ENCODE measurements at regions not wholly inside any gene's neighbourhood (a gene's known extent, or its start where the extent isn't known, plus 50 kb on each side); places are given as distances from the start of the nearest gene placed in this dataset.
A peak's percentile ranks its signal among the peaks of the same experiment; 100 is the strongest.

DNA sequence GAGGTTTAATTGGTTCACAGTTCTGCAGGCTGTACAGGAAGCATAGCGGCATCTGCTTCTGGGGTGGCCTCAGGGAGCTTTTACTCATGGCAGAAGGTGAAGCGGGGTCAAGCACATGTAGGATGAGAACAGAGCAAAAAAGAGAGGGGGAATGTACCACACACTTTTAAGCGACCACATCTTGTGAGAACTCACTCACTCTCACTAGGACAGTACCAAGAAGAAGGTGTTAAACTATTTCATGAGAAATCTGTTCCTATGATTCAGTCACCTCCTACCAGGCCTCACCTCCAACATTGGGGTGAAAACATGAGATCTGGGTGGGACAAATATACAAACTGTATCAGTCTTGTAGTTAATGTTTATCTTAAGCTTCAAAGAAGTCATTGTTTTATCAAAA, 174.7 kb downstream of the GNAI1 start:
- peaks cover 10% of the 10 kb centered on the region; the same call in 1 of the 2 replicates for H3K4me1 ChIP-seq (replicated peaks; ENCODE audit: insufficient read depth)
- no peaks in the 10 kb centered on the region for H3K9me3 ChIP-seq (ENCODE audit: insufficient read depth, low read depth)
- H3F3A ChIP-seq (ENCODE audit: insufficient read depth, low read depth) = no peaks in the 10 kb centered on the region
- CTCF ChIA-PET = no interaction called here
- H2AFZ ChIP-seq = no peak overlapping the region
- H3K4me3 ChIP-seq = no peak overlapping the region
- H3K79me2 ChIP-seq (ENCODE audit: low read depth) = no peaks in the 10 kb centered on the region
- no peak overlapping the region for H3K27ac ChIP-seq
- H4K20me1 ChIP-seq (ENCODE audit: insufficient read depth) = no peaks in the 10 kb centered on the region
- no peaks in the 10 kb centered on the region for H3K36me3 ChIP-seq (ENCODE audit: low read depth)
- H3K4me2 ChIP-seq = no peak overlapping the region
- intact Hi-C loops (cut with micrococcal nuclease; ENCODE audit: unreplicated experiment) = no loop called here
- POLR2A ChIA-PET (ENCODE audit: unreplicated experiment) = no interaction called here
- H3K27me3 ChIP-seq (ENCODE audit: insufficient read depth, low read depth) = no peaks in the 10 kb centered on the region
- H3K9me2 ChIP-seq (ENCODE audit: insufficient read depth) = no peaks in the 10 kb centered on the region; the same call in 1 of the 2 replicates
- no TSS peak for BruUV-seq (replicated peaks)
- DNase-seq = no peak
- TF ChIP-seq, protein P1, sequence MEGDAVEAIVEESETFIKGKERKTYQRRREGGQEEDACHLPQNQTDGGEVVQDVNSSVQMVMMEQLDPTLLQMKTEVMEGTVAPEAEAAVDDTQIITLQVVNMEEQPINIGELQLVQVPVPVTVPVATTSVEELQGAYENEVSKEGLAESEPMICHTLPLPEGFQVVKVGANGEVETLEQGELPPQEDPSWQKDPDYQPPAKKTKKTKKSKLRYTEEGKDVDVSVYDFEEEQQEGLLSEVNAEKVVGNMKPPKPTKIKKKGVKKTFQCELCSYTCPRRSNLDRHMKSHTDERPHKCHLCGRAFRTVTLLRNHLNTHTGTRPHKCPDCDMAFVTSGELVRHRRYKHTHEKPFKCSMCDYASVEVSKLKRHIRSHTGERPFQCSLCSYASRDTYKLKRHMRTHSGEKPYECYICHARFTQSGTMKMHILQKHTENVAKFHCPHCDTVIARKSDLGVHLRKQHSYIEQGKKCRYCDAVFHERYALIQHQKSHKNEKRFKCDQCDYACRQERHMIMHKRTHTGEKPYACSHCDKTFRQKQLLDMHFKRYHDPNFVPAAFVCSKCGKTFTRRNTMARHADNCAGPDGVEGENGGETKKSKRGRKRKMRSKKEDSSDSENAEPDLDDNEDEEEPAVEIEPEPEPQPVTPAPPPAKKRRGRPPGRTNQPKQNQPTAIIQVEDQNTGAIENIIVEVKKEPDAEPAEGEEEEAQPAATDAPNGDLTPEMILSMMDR (conservative IDR thresholded peaks at IDR 0.05) = no peak
- no peak for TF ChIP-seq EZH2 (IDR thresholded peaks at IDR 0.05; ENCODE audit: low read depth)

DNA sequence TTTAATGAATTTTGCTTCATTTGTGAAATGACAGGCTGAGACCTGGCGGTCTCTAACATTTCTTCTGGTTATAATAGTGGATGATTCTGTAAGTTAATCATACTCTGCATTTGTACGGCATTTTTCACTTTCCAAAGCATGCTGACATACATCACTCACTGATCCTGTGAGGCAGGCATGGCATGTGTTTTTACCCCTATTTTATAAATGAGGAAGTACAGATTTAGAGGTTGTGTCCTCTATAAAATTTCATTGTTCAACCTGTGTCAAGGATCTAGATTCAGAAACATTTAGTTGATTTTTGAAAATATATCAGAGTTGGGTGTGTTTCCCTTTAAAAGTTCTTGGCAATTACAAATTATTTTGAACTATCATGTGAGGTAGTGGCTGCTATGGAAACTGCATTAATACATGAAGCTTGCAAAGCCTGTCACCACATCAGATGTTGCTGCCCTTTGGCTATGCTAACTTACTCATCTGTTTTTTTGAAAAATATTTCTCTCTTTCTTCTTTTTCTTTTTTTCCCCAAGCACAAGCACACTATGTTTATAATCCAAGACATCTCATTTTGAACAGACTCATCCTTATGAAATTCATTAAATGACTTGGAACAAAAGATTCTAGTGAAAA, 172.7 kb downstream of the GNAI1 start:
- Histone ChIP-seq H3K9me2 (ENCODE audit: insufficient read depth) (no peaks in the 10 kb centered on the region; the same call in 1 of the 2 replicates), H3K4me3 (no peak overlapping the region), H2AFZ (no peak overlapping the region), H3K4me2 (no peak overlapping the region), H3K9me3 (ENCODE audit: insufficient read depth, low read depth) (no peaks in the 10 kb centered on the region; the same call in 1 of the 2 replicates), H3K27me3 (ENCODE audit: insufficient read depth, low read depth) (no peaks in the 10 kb centered on the region), H3K4me1 (replicated peaks; ENCODE audit: insufficient read depth) (peaks cover 6% of the 10 kb centered on the region; the same call in 1 of the 2 replicates), H3F3A (ENCODE audit: insufficient read depth, low read depth) (no peaks in the 10 kb centered on the region), H3K27ac (no peak overlapping the region), H3K36me3 (ENCODE audit: low read depth) (no peaks in the 10 kb centered on the region), H4K20me1 (ENCODE audit: insufficient read depth) (no peaks in the 10 kb centered on the region), H3K79me2 (ENCODE audit: low read depth) (no peaks in the 10 kb centered on the region)
- CTCF ChIA-PET = no interaction called here
- peak in 1 of 2 experiments; percentile 58 for DNase-seq
- intact Hi-C loops (cut with micrococcal nuclease; ENCODE audit: unreplicated experiment) = no loop called here
- TF ChIP-seq, protein P1 (conservative IDR thresholded peaks at IDR 0.05) = no peak
- TF ChIP-seq EZH2 (IDR thresholded peaks at IDR 0.05; ENCODE audit: low read depth) = no peak
- BruUV-seq (replicated peaks) = no TSS peak
- POLR2A ChIA-PET (ENCODE audit: unreplicated experiment) = no interaction called here

DNA sequence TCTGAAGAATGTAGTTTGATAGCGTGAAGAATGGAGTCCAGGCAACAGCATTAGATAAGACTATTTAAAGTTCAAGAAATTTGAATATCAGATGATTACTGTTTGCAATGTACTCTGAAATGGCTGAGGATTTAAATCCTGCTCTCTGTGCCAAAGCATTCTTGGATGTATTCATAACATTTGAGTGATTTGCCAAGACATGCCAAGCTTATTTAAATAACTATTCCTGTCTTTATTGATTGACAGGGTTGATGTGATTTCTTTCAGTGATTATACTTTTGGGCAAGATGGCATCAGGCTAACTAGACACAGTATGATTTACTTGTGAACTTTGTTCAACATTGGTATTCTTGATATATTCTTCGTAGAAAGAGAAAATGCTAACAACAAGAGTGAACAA, 168.7 kb downstream of the GNAI1 start:
- no peaks in the 10 kb centered on the region for H3K79me2 ChIP-seq (ENCODE audit: low read depth)
- ChIA-PET POLR2A (ENCODE audit: unreplicated experiment) (no interaction called here), CTCF (no interaction called here)
- H3K27me3 ChIP-seq (ENCODE audit: insufficient read depth, low read depth) = no peaks in the 10 kb centered on the region
- no peaks in the 10 kb centered on the region for H4K20me1 ChIP-seq (ENCODE audit: insufficient read depth)
- DNase-seq = no peak
- no peaks in the 10 kb centered on the region for H3K36me3 ChIP-seq (ENCODE audit: low read depth)
- TF ChIP-seq EZH2 (IDR thresholded peaks at IDR 0.05; ENCODE audit: low read depth) = no peak
- TF ChIP-seq, protein P1 (conservative IDR thresholded peaks at IDR 0.05) = no peak
- no TSS peak for BruUV-seq (replicated peaks)
- H2AFZ ChIP-seq = no peak overlapping the region
- no peaks in the 10 kb centered on the region for H3F3A ChIP-seq (ENCODE audit: insufficient read depth, low read depth)
- intact Hi-C loops (cut with micrococcal nuclease; ENCODE audit: unreplicated experiment) = no loop called here
- H3K4me1 ChIP-seq (replicated peaks; ENCODE audit: insufficient read depth) = peaks cover 5% of the 10 kb centered on the region; the same call in 1 of the 2 replicates
- H3K9me3 ChIP-seq (ENCODE audit: insufficient read depth, low read depth) = peaks cover 4% of the 10 kb centered on the region; the same call in 1 of the 2 replicates
- H3K27ac ChIP-seq = no peak overlapping the region
- H3K9me2 ChIP-seq (ENCODE audit: insufficient read depth) = no peaks in the 10 kb centered on the region; the same call in 1 of the 2 replicates
- no peak overlapping the region for H3K4me3 ChIP-seq
- no peak overlapping the region for H3K4me2 ChIP-seq

All from PC-9 (cell line).